Astrocyte (in vitro differentiated cells and primary cell): ENCODE measurements at regions not wholly inside any gene's neighbourhood (a gene's known extent, or its start where the extent isn't known, plus 50 kb on each side); places are given as distances from the start of the nearest gene placed in this dataset.
A peak's percentile ranks its signal among the peaks of the same experiment; 100 is the strongest.

Source experiments
- DNase-seq: peaks from one replicate; pipeline ENCODE4 v3.0.0-alpha.2; 2010; ENCODE audit warnings: low read depth
- FAIRE-seq: peaks from 2 replicates; lab custom pipeline; 2011; peaks lifted over from hg19 to GRCh38; lab: Jason Lieb, UNC
- H2AFZ ChIP-seq: 2 replicates; pipeline ENCODE4 v1.6.0; 2012; ENCODE audit warnings: low read depth, low read length, inconsistent platforms
- H3K27ac ChIP-seq: 2 replicates; pipeline ENCODE4 v1.5.1; 2011; ENCODE audit warnings: low read depth, low read length, inconsistent platforms
- H3K27me3 ChIP-seq: 2 replicates; pipeline ENCODE4 v1.6.0; 2011; ENCODE audit warnings: low read length, inconsistent platforms; ENCODE audit not compliant: insufficient read depth
- H3K36me3 ChIP-seq: 2 replicates; pipeline ENCODE4 v1.5.1; 2011; ENCODE audit warnings: low read length, inconsistent platforms; ENCODE audit not compliant: insufficient read depth
- H3K4me1 ChIP-seq: 2 replicates; pipeline ENCODE4 v1.5.1; 2011; ENCODE audit warnings: low read length, inconsistent platforms; ENCODE audit not compliant: insufficient read depth
- H3K4me2 ChIP-seq: 2 replicates; pipeline ENCODE4 v1.6.0; 2012; ENCODE audit warnings: low read length, inconsistent platforms
- H3K4me3 ChIP-seq: 2 replicates; pipeline ENCODE4 v1.5.1; 2011; ENCODE audit warnings: low read depth, mild to moderate bottlenecking, low read length, inconsistent platforms; ENCODE audit not compliant: insufficient read depth
- H3K79me2 ChIP-seq: 2 replicates; pipeline ENCODE4 v1.6.0; 2012; ENCODE audit warnings: mild to moderate bottlenecking, low read length, inconsistent platforms; ENCODE audit not compliant: insufficient read depth
- H3K9ac ChIP-seq: 2 replicates; pipeline ENCODE4 v1.6.0; 2012; ENCODE audit warnings: mild to moderate bottlenecking, low read length, inconsistent platforms
- H3K9me3 ChIP-seq: 2 replicates; pipeline ENCODE4 v1.5.1; 2012; ENCODE audit warnings: low read depth, mild to moderate bottlenecking, low read length, inconsistent platforms; ENCODE audit not compliant: insufficient read depth
- H4K20me1 ChIP-seq: 2 replicates; pipeline ENCODE4 v1.6.0; 2012; ENCODE audit warnings: low read length, inconsistent platforms; ENCODE audit not compliant: insufficient read depth
- H3K27ac Mint-ChIP-seq: one replicate; pipeline ENCODE4 v1.8.0; 2021; ENCODE audit warnings: mild to moderate bottlenecking, mixed read lengths; ENCODE audit not compliant: unreplicated experiment
- H3K27me3 Mint-ChIP-seq: one replicate; pipeline ENCODE4 v1.8.0; 2021; ENCODE audit warnings: low read depth, mixed read lengths; ENCODE audit not compliant: unreplicated experiment
- H3K36me3 Mint-ChIP-seq: one replicate; pipeline ENCODE4 v1.8.0; 2021; ENCODE audit warnings: low read depth, mixed read lengths; ENCODE audit not compliant: unreplicated experiment
- H3K4me1 Mint-ChIP-seq: one replicate; pipeline ENCODE4 v1.8.0; 2021; ENCODE audit warnings: low read depth, mixed read lengths; ENCODE audit not compliant: unreplicated experiment
- H3K4me3 Mint-ChIP-seq: one replicate; pipeline ENCODE4 v1.8.0; 2021; ENCODE audit warnings: mild to moderate bottlenecking, moderate library complexity, mixed read lengths; ENCODE audit not compliant: unreplicated experiment
- H3K9me3 Mint-ChIP-seq: one replicate; pipeline ENCODE4 v1.8.0; 2021; ENCODE audit warnings: mild to moderate bottlenecking, mixed read lengths; ENCODE audit not compliant: unreplicated experiment
- EZH2 ChIP-seq: IDR thresholded peaks from 2 replicates; pipeline ENCODE4 v1.6.1; 2012; ENCODE audit warnings: mild to moderate bottlenecking, low read length, inconsistent platforms; ENCODE audit not compliant: insufficient read depth
- TF ChIP-seq, protein P1 (sequence below): IDR thresholded peaks from 2 replicates; pipeline ENCODE4 v1.5.1; 2011; ENCODE audit warnings: low read depth, mild to moderate bottlenecking, inconsistent platforms, low read length, moderate library complexity; ENCODE audit not compliant: insufficient read depth

DNA sequence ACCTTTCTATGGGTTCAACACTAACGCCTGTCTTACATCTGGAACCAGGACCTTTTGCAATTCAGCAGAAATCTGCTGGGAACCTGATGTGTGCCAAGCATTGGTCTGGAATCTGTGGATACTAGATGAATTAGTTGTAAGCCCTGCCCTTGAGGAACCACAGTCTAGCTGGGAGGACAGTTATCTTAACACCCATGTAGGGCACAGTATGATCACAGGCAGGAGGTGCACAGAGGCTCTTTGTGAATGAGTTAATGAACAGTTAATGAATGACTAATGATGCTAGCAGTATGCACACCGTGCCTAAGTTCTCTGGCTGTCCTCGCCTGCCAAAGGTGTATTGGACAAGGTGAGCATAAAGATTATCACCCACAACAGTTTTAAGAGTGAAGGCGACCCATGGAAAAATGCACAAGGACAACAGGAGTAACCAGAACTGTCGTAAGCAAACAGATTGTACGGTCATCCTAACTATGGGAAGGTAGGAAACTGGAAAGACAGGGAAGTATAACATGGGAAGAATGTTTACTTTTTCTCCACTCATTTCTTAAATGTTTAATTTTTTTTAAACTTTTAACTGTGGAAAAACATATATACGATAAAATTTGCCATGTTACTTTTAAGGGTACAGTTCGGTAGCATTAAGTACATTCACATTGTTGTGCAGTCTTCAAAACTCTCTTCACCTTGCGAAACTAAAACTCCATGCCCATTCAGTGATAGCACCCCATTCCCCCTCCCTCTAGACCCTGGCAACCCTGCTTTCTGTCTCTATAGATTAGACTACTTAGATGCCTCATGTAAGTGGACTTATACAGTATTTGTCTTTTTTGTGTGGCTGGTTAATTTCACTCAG lies 139.9 kb downstream of the CXCL12 start:
- no peaks in the 10 kb centered on the region for H3K4me1 ChIP-seq
- H3K4me3 ChIP-seq: no peak overlapping the region
- TF ChIP-seq EZH2: no peak
- TF ChIP-seq, protein P1, sequence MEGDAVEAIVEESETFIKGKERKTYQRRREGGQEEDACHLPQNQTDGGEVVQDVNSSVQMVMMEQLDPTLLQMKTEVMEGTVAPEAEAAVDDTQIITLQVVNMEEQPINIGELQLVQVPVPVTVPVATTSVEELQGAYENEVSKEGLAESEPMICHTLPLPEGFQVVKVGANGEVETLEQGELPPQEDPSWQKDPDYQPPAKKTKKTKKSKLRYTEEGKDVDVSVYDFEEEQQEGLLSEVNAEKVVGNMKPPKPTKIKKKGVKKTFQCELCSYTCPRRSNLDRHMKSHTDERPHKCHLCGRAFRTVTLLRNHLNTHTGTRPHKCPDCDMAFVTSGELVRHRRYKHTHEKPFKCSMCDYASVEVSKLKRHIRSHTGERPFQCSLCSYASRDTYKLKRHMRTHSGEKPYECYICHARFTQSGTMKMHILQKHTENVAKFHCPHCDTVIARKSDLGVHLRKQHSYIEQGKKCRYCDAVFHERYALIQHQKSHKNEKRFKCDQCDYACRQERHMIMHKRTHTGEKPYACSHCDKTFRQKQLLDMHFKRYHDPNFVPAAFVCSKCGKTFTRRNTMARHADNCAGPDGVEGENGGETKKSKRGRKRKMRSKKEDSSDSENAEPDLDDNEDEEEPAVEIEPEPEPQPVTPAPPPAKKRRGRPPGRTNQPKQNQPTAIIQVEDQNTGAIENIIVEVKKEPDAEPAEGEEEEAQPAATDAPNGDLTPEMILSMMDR: no peak
- no peak overlapping the region for H3K27ac ChIP-seq
- Mint-ChIP-seq H3K27me3 (peaks cover 5% of the 10 kb centered on the region), H3K4me3 (no peak overlapping the region), H3K27ac (no peak overlapping the region), H3K36me3 (peaks cover 2% of the 10 kb centered on the region), H3K9me3 (peaks cover 22% of the 10 kb centered on the region), H3K4me1 (peaks cover 11% of the 10 kb centered on the region)
- no peaks in the 10 kb centered on the region for H3K36me3 ChIP-seq
- H3K4me2 ChIP-seq: no peak overlapping the region
- DNase-seq (no peak), FAIRE-seq (no peak)
- H3K9me3 ChIP-seq: peaks cover 4% of the 10 kb centered on the region
- H3K9ac ChIP-seq: no peak overlapping the region
- no peak overlapping the region for H2AFZ ChIP-seq
- no peaks in the 10 kb centered on the region for H3K79me2 ChIP-seq
- no peaks in the 10 kb centered on the region for H4K20me1 ChIP-seq
- H3K27me3 ChIP-seq: no peaks in the 10 kb centered on the region

DNA sequence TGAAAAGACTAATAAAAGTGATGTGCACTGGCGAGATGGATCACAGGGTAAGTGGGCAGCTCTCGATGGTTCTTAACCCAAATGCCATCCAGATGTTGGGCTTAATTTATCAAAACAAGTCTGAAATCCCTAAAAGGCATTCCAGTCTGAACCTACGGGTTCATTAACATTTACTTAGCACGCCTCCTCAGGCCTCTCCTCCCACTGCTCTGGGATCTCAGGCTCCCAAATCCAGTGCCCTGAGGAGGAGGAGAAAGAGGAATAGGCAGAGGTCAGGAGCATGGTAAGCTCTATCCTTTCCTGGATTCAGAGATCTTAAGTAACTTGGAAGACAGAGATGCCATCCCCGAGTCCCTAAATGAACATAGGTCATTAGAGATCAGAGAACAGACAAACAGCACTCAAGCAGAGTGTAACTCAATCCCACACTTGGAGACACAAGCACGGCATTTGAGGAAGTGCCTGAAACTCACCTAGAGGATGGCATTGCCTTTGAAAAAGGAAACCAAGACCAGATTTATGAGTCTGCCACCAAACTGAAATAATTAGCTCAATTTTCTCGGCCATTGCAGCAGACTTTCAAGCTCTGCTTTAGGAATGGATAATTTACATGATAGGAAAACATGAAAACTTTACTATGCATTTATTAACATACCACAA lies 140.9 kb downstream of the CXCL12 start:
- no peak for DNase-seq
- H2AFZ ChIP-seq: no peak overlapping the region
- Mint-ChIP-seq H3K27me3 (peaks cover 8% of the 10 kb centered on the region), H3K27ac (no peak overlapping the region), H3K36me3 (peaks cover 2% of the 10 kb centered on the region), H3K4me1 (peaks cover 11% of the 10 kb centered on the region), H3K9me3 (peaks cover 20% of the 10 kb centered on the region), H3K4me3 (no peak overlapping the region)
- no peaks in the 10 kb centered on the region for H3K27me3 ChIP-seq
- no peaks in the 10 kb centered on the region for H3K36me3 ChIP-seq
- H4K20me1 ChIP-seq: no peaks in the 10 kb centered on the region
- no peak overlapping the region for H3K4me3 ChIP-seq
- H3K4me2 ChIP-seq: no peak overlapping the region
- no peaks in the 10 kb centered on the region for H3K4me1 ChIP-seq
- no peak overlapping the region for H3K27ac ChIP-seq
- no peaks in the 10 kb centered on the region for H3K79me2 ChIP-seq
- H3K9me3 ChIP-seq: peaks cover 4% of the 10 kb centered on the region
- no peak overlapping the region for H3K9ac ChIP-seq
- no peak for TF ChIP-seq EZH2
- TF ChIP-seq, protein P1: no peak
- FAIRE-seq: no peak

DNA sequence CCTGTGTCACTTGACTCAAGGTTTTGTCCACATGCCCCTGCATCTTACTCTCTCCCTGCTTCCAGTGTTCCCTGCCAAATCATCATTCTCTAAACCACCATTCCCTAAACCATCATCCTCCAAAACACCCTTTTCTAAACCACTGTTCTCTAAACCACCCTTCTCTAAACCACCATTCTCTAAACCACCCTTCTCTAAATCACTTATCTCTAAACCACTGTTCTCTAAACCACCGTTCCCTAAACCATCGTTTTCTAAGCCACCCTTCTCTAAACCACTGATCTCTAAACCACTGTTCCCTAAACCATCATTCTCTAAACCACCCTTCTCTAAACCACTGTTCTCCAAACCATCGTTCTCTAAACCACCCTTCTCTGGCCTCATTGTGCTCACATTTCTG lies 142.1 kb downstream of the CXCL12 start:
- TF ChIP-seq, protein P1: no peak
- TF ChIP-seq EZH2: no peak
- Histone ChIP-seq H3K27ac (no peak overlapping the region), H4K20me1 (no peaks in the 10 kb centered on the region), H3K4me3 (no peak overlapping the region), H3K36me3 (no peaks in the 10 kb centered on the region), H3K4me1 (no peaks in the 10 kb centered on the region), H3K9me3 (peaks cover 4% of the 10 kb centered on the region), H2AFZ (no peak overlapping the region), H3K4me2 (no peak overlapping the region), H3K9ac (no peak overlapping the region), H3K79me2 (no peaks in the 10 kb centered on the region), H3K27me3 (no peaks in the 10 kb centered on the region)
- H3K9me3 Mint-ChIP-seq: peaks cover 18% of the 10 kb centered on the region
- no peak overlapping the region for H3K4me3 Mint-ChIP-seq
- H3K4me1 Mint-ChIP-seq: peaks cover 11% of the 10 kb centered on the region
- peaks cover 8% of the 10 kb centered on the region for H3K27me3 Mint-ChIP-seq
- peak; percentile 21 for DNase-seq
- H3K36me3 Mint-ChIP-seq: peaks cover 2% of the 10 kb centered on the region
- H3K27ac Mint-ChIP-seq: peak overlapping the region; percentile 23
- no peak for FAIRE-seq
